ENCODE measurements at regions not wholly inside any gene's neighbourhood (a gene's known extent, or its start where the extent isn't known, plus 50 kb on each side); places are given as distances from the start of the nearest gene placed in this dataset.

- TF ChIP-seq EZH2phosphoT487 (IDR thresholded peaks at IDR 0.05; ENCODE audit: borderline replicate concordance, low read depth, low read length) (no peak), CTCF (conservative IDR thresholded peaks at IDR 0.05; ENCODE audit: low read length) (no peak)
Measured at GRCh38 chr5:119828541-119828940, 199.2 kb downstream of the FAM170A start.

All from OCI-LY7 (cell line).